ENCODE measurements at regions not wholly inside any gene's neighbourhood (a gene's known extent, or its start where the extent isn't known, plus 50 kb on each side); places are given as distances from the start of the nearest gene placed in this dataset.

- intact Hi-C loops (cut with DNase I) = no loop called here
- H3K9ac ChIP-seq (ENCODE audit: low read depth in 2 of 2, low read length in 2 of 2) = peak overlapping the region in 1 of 2 donors; percentile 12
- H3K4me1 ChIP-seq = no peaks in the 10 kb centered on the region
- TF ChIP-seq, protein P1, sequence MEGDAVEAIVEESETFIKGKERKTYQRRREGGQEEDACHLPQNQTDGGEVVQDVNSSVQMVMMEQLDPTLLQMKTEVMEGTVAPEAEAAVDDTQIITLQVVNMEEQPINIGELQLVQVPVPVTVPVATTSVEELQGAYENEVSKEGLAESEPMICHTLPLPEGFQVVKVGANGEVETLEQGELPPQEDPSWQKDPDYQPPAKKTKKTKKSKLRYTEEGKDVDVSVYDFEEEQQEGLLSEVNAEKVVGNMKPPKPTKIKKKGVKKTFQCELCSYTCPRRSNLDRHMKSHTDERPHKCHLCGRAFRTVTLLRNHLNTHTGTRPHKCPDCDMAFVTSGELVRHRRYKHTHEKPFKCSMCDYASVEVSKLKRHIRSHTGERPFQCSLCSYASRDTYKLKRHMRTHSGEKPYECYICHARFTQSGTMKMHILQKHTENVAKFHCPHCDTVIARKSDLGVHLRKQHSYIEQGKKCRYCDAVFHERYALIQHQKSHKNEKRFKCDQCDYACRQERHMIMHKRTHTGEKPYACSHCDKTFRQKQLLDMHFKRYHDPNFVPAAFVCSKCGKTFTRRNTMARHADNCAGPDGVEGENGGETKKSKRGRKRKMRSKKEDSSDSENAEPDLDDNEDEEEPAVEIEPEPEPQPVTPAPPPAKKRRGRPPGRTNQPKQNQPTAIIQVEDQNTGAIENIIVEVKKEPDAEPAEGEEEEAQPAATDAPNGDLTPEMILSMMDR (IDR thresholded peaks at IDR 0.05) = no peak
- no peak overlapping the region for H3K27ac ChIP-seq
- H3K27me3 ChIP-seq = no peaks in the 10 kb centered on the region
- H3K9me3 ChIP-seq = no peaks in the 10 kb centered on the region
- H3K4me3 ChIP-seq = no peak overlapping the region
- no peaks in the 10 kb centered on the region for H3K36me3 ChIP-seq
- DNase-seq = no peak
Observed at GRCh38 chr12:89762498-89763170, 54.0 kb upstream of the ATP2B1 start.

- H3K4me1 ChIP-seq = no peaks in the 10 kb centered on the region
- no peaks in the 10 kb centered on the region for H3K36me3 ChIP-seq
- no peaks in the 10 kb centered on the region for H3K9me3 ChIP-seq
- TF ChIP-seq, protein P1 (IDR thresholded peaks at IDR 0.05) = no peak
- no peak for DNase-seq
- no peak overlapping the region for H3K9ac ChIP-seq (ENCODE audit: low read depth in 2 of 2, low read length in 2 of 2)
- intact Hi-C loops (cut with DNase I) = no loop called here
- H3K27me3 ChIP-seq = no peaks in the 10 kb centered on the region
- H3K4me3 ChIP-seq = no peak overlapping the region
- H3K27ac ChIP-seq = no peak overlapping the region
Observed at GRCh38 chr12:89760783-89761182, 52.1 kb upstream of the ATP2B1 start.

Measured in colonic mucosa (tissue), 4 donors.